Neural cell (in vitro differentiated cells): ENCODE measurements at regions not wholly inside any gene's neighbourhood (a gene's known extent, or its start where the extent isn't known, plus 50 kb on each side); places are given as distances from the start of the nearest gene placed in this dataset.

Experiments used
- H2AFZ ChIP-seq: fragments of 200-600, 300-800 bp; sonication (generic), shearing (Covaris generic); 2 replicates; pipeline ENCODE4 v1.6.0; 2014; ENCODE audit warnings: low read depth, mild to moderate bottlenecking, antibody characterized with exemption, low read length, moderate library complexity
- H3F3A ChIP-seq: fragments of 200-600 bp; shearing (Covaris generic); 2 replicates; pipeline ENCODE4 v1.6.1; 2016; ENCODE audit warnings: mild to moderate bottlenecking, moderate library complexity, mixed read lengths, antibody characterized with exemption, low read length; ENCODE audit not compliant: insufficient read depth, poor library complexity, severe bottlenecking
- H3K27ac ChIP-seq: fragments of 200-600, 300-800 bp; sonication (generic), shearing (Covaris generic); 2 replicates; pipeline ENCODE4 v1.5.1; 2014; ENCODE audit warnings: mild to moderate bottlenecking, low read length, moderate library complexity
- H3K27me3 ChIP-seq: fragments of 300-800, 200-600 bp; sonication (generic), shearing (Covaris generic); 2 replicates; pipeline ENCODE4 v1.6.0; 2014; ENCODE audit warnings: mild to moderate bottlenecking, low read depth, low read length, moderate library complexity; ENCODE audit not compliant: insufficient read depth
- H3K36me3 ChIP-seq: fragments of 300-800, 200-600 bp; sonication (generic), shearing (Covaris generic); 2 replicates; pipeline ENCODE4 v1.5.1; 2014; ENCODE audit warnings: mild to moderate bottlenecking, antibody characterized with exemption, low read length, moderate library complexity; ENCODE audit not compliant: insufficient read depth
- H3K4me2 ChIP-seq: fragments of 300-800, 200-600 bp; sonication (generic), shearing (Covaris generic); 2 replicates; pipeline ENCODE4 v1.6.0; 2014; ENCODE audit warnings: mild to moderate bottlenecking, low read length
- H3K4me3 ChIP-seq: fragments of 300-800, 200-600 bp; sonication (generic), shearing (Covaris generic); 2 replicates; pipeline ENCODE4 v1.5.1; 2014; ENCODE audit warnings: mild to moderate bottlenecking, low read length, moderate library complexity
- H3K79me2 ChIP-seq: fragments of 200-600 bp; shearing (Covaris generic); replicated peaks from 2 replicates; pipeline ENCODE4 v1.6.0; 2014; ENCODE audit warnings: mild to moderate bottlenecking, low read length, moderate library complexity; ENCODE audit not compliant: insufficient read depth
- H3K9ac ChIP-seq: fragments of 300-800, 200-600 bp; sonication (generic), shearing (Covaris generic); 2 replicates; pipeline ENCODE4 v1.6.1; 2016; ENCODE audit warnings: mild to moderate bottlenecking, low read length, mixed read lengths
- H3K9me2 ChIP-seq: fragments of 200-600 bp; shearing (Covaris generic); 2 replicates; pipeline ENCODE4 v1.6.1; 2016; ENCODE audit warnings: mild to moderate bottlenecking, low read length, mixed read lengths; ENCODE audit not compliant: insufficient read depth
- H3K9me3 ChIP-seq: fragments of 200-600, 300-800 bp; sonication (generic), shearing (Covaris generic); 2 replicates; pipeline ENCODE4 v1.6.1; 2016; ENCODE audit warnings: mild to moderate bottlenecking, mixed run types, low read length, moderate library complexity, mixed read lengths
- H4K20me1 ChIP-seq: fragments of 200-600 bp; shearing (Covaris generic); 2 replicates; pipeline ENCODE4 v1.6.1; 2016; ENCODE audit warnings: mild to moderate bottlenecking, mixed run types; ENCODE audit not compliant: insufficient read depth
- CTCF ChIP-seq: fragments of 450-650 bp; IDR thresholded peaks from 2 replicates; pipeline ENCODE4 v1.5.1; 2014; ENCODE audit warnings: antibody characterized with exemption, mild to moderate bottlenecking, moderate library complexity; ENCODE audit not compliant: poor library complexity, severe bottlenecking
- EP300 ChIP-seq: fragments of 450-650 bp; conservative IDR thresholded peaks from 2 replicates; pipeline ENCODE4 v1.6.1; 2014; ENCODE audit warnings: antibody characterized with exemption, mild to moderate bottlenecking, moderate library complexity; ENCODE audit not compliant: poor library complexity, severe bottlenecking
- EZH2 ChIP-seq: fragments of 200-600, 300-800 bp; shearing (Covaris generic), sonication (generic); IDR thresholded peaks from 2 replicates; pipeline ENCODE4 v1.6.1; 2014; ENCODE audit warnings: antibody characterized with exemption, low read length, borderline replicate concordance, mild to moderate bottlenecking; ENCODE audit not compliant: insufficient read depth, poor library complexity, severe bottlenecking
- MXI1 ChIP-seq: fragments of 450-650 bp; conservative IDR thresholded peaks from 2 replicates; pipeline ENCODE4 v1.6.1; 2014; ENCODE audit warnings: antibody characterized with exemption, mild to moderate bottlenecking; ENCODE audit not compliant: poor library complexity, severe bottlenecking
- POLR2AphosphoS5 ChIP-seq: IDR thresholded peaks from 2 replicates; pipeline ENCODE4 v1.6.1; 2012
- RAD21 ChIP-seq: fragments of 450-650 bp; conservative IDR thresholded peaks from 2 replicates; pipeline ENCODE4 v1.6.1; 2014; ENCODE audit warnings: antibody characterized with exemption, mild to moderate bottlenecking, moderate library complexity
- REST ChIP-seq: IDR thresholded peaks from 2 replicates; pipeline ENCODE4 v1.6.1; 2012; ENCODE audit warnings: borderline replicate concordance
- SMC3 ChIP-seq: fragments of 450-650 bp; conservative IDR thresholded peaks from 2 replicates; pipeline ENCODE4 v1.6.1; 2014; ENCODE audit warnings: antibody characterized with exemption, mild to moderate bottlenecking, moderate library complexity; ENCODE audit not compliant: poor library complexity
- TAF1 ChIP-seq: IDR thresholded peaks from 2 replicates; pipeline ENCODE4 v1.6.1; 2012; ENCODE audit warnings: low read depth
- small RNA-seq, 3 experiments: library from RNA; depleted of rRNA; stranded (forward); fragments of <200 nt; gene quantifications; one replicate each; pipeline ENCODE3, GENCODE V24; 2012

GRCh38 chr15:93138681-93139250 lies 49.8 kb upstream of the RGMA start:
- Histone ChIP-seq H3K9ac (no peak overlapping the region), H3K36me3 (no peaks in the 10 kb centered on the region), H4K20me1 (no peaks in the 10 kb centered on the region), H3K9me2 (no peaks in the 10 kb centered on the region), H2AFZ (no peak overlapping the region), H3K9me3 (no peaks in the 10 kb centered on the region), H3K27me3 (no peaks in the 10 kb centered on the region), H3F3A (no peaks in the 10 kb centered on the region), H3K4me2 (no peak overlapping the region), H3K27ac (no peak overlapping the region), H3K4me3 (no peak overlapping the region), H3K79me2 (no peaks in the 10 kb centered on the region)
- TF ChIP-seq EP300 (no peak), POLR2AphosphoS5 (no peak), TAF1 (no peak), EZH2 (no peak), REST (no peak), SMC3 (no peak), RAD21 (no peak), MXI1 (no peak), CTCF (no peak)

Small RNA genes in the stretch of these regions (small RNA-seq; reads per million reads assigned to genes)
- gene AC103996.1 (0 reads per million in 3 experiments), gene AC112693.2 (0 reads per million in 3 experiments)
